PFSK-1 (cell line): ENCODE measurements at regions not wholly inside any gene's neighbourhood (a gene's known extent, or its start where the extent isn't known, plus 50 kb on each side); places are given as distances from the start of the nearest gene placed in this dataset.

Experiments
- POLR2AphosphoS5 ChIP-seq: IDR thresholded peaks from 2 replicates; pipeline ENCODE4 v1.6.1; 2012; ENCODE audit warnings: low read depth, mild to moderate bottlenecking, control low read depth, low read length, moderate library complexity
- TAF1 ChIP-seq: IDR thresholded peaks from 2 replicates; pipeline ENCODE4 v1.6.1; 2012; ENCODE audit warnings: low read length, control low read depth, borderline replicate concordance; ENCODE audit not compliant: insufficient read depth

- no peak for TF ChIP-seq TAF1
- TF ChIP-seq POLR2AphosphoS5, result no peak
Measured at GRCh38 chr13:105491345-105491744, 1044.1 kb downstream of the EFNB2 start.
